ENCODE measurements at regions not wholly inside any gene's neighbourhood (a gene's known extent, or its start where the extent isn't known, plus 50 kb on each side); places are given as distances from the start of the nearest gene placed in this dataset.
"Not testable (repeated sequence)": the region's sequence is repeated elsewhere in the genome, so short reads cannot be mapped to it uniquely, and the experiment has no call there.

GRCh38 chr11:44456544-44457300 lies 108.7 kb upstream of the CD82 start:
- DNase-seq = no peak

- DNase-seq = no peak
Observed at GRCh38 chr11:44457862-44458261, 107.6 kb upstream of the CD82 start.

- no peak for DNase-seq
Observed at GRCh38 chr11:44463751-44464150, 101.7 kb upstream of the CD82 start.

DNA sequence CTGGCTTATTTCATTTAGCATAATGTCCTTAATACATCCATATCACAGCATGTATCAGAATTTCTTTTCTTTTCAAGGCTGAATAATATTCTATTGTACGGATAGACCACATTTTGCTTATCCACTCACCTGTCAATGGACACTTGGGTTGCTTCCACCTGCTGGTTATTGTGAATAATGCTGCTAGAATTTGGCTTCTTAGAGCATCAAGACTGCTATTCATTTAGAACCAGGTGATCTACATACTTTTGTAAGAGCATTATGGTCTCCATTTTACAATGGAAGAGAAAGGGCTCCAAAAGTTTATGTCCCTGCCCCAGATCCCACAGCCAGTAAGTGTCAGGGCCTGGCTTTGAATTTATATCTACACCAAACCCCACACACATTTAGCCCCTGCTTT lies 100.7 kb upstream of the CD82 start:
- DNase-seq = no peak

GRCh38 chr11:44466531-44467205 lies 98.8 kb upstream of the CD82 start:
- DNase-seq = no peak

- no peak for DNase-seq
Observed at GRCh38 chr11:44467413-44467812, 98.0 kb upstream of the CD82 start.

- DNase-seq = no peak
Observed at GRCh38 chr11:44467931-44468330, 97.5 kb upstream of the CD82 start.

- no peak for DNase-seq
Observed at GRCh38 chr11:44468345-44468988, 97.0 kb upstream of the CD82 start.

DNA sequence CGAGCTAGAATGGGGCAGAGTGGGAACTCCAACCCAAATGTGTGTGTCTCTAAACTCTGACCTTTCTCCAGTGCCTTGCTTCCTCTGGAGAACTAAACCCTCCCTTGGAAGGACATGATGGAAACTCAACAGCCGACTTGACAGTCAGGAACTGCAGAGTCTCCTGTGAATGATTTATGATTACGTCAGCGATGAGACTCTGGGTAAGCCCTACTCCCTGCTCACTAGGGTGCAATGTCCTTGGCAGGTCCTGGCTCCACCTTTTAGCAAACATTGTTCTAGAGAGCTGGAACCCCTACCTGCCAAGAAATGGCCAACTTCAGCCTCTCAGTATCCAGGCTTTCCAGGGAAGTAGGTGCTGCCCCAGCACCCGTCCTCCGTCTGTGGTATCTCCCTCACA lies 96.1 kb upstream of the CD82 start:
- DNase-seq = no peak

- DNase-seq = no peak
Observed at GRCh38 chr11:44470854-44471253, 94.6 kb upstream of the CD82 start.

GRCh38 chr11:44471603-44472002 lies 93.9 kb upstream of the CD82 start:
- DNase-seq = no peak

DNA sequence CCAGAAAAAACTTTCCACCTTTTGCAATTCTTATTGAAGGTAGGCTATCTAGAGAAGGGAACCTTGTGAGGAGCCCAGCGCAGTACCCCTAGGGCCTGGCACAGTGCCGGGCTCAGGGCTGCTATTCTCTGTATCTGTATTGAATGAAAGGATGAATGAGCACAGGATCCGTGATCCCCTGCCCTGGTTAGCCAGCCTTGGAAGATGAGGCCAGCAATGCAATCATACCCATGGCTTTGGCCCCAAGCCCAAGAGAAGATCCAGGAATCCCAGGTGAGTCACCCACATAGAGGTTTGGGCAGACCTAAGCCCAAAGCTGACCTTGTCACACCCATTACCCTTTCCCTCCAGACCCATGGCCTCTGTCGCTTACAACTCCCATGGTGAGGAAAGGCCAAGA lies 92.5 kb upstream of the CD82 start:
- DNase-seq = no peak

DNA sequence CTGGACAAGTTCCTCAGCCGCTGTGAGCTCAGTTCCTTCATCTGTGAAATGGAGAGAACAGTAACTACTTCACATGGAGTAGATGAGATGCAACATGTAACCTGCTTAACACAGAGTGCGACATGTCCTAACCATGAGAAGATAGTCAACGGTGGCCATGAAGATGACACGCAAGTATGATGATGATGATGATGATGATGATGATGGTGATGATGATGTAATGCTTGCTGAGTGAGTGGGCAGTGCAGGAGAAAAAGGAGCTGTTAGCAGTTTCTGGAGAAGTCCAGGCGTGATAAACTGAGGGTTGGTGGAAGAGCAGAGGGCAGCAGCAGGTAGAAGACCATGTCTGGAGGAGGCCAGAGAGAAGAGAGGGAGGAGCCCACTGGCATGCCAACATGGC lies 90.8 kb upstream of the CD82 start:
- no peak for DNase-seq

DNA sequence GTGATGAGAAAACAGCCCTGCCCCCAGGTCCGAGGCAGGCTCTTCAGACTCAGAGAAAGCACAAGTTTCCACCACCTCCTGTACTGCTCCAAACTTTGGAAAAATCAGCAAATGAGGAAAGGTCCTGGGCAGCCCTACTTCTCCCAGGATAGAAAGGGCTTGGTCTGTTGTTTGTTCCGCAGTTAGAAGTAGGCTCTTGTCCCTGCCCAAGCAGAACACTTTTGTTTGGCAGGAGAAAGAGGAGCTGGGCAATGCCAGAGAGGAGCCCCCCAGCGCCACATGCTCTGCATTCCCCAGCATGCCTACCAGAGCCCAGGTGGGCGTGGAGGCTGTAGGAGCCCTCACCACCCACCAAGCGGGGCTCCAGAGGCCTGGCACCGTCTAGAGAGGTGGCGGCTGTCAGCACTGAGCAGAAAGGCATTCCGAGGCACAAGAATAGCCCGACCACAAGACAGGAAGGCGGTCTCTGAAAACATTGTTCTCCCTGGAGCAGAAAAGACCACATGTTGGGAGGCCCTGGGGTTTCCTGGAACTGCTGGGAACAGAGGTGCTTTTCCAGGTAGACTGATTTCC lies 90.3 kb upstream of the CD82 start:
- DNase-seq = no peak

DNA sequence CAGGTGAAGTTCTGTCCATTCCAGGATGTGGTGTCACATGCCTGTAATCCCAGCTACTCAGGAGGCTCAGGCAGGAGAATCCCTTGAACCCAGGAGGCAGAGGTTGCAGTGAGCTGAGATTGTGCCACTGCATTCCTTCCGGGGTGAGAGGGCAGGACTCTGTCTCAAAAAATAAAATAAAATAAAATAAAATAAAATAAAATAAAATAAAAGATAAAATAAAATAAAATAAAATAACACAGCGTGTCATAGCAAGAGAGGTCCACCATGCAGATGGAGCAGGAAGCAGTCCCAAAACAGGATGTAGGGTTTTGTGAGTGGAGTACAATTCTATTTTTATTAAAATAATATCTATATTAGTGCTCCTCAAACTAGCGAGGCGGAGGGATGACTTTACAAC lies 83.1 kb upstream of the CD82 start:
- not testable (repeated sequence) for DNase-seq

GRCh38 chr11:44483919-44484610 lies 81.4 kb upstream of the CD82 start:
- peak in 1 of 2 experiments; percentile 6 for DNase-seq

GRCh38 chr11:44488165-44488965 lies 77.1 kb upstream of the CD82 start:
- no peak for DNase-seq

- DNase-seq = no peak
Observed at GRCh38 chr11:44493383-44493782, 72.1 kb upstream of the CD82 start.

GRCh38 chr11:44493930-44494329 lies 71.5 kb upstream of the CD82 start:
- no peak for DNase-seq

GRCh38 chr11:44494785-44495184 lies 70.7 kb upstream of the CD82 start:
- no peak for DNase-seq

- DNase-seq = no peak
Observed at GRCh38 chr11:44496391-44496790, 69.1 kb upstream of the CD82 start.

All from activated CD4-positive, alpha-beta T cell treated with anti-CD3 and anti-CD28 coated beads, Interleukin-2, amount 50 U/mL, for 48 hours (primary cell).